Kidney tubule cell (primary cell): ENCODE measurements at regions not wholly inside any gene's neighbourhood (a gene's known extent, or its start where the extent isn't known, plus 50 kb on each side); places are given as distances from the start of the nearest gene placed in this dataset.
A peak's percentile ranks its signal among the peaks of the same experiment; 100 is the strongest.
"Not testable (repeated sequence)": the region's sequence is repeated elsewhere in the genome, so short reads cannot be mapped to it uniquely, and the experiment has no call there.

Experiments used
- DNase-seq: peaks from one replicate; pipeline ENCODE4 v3.0.0-alpha.2; 2018; ENCODE audit warnings: low spot score

- no peak for DNase-seq
Measured at GRCh38 chrX:19172741-19173140, 50.5 kb upstream of the ADGRG2 start.

- DNase-seq = peak; percentile 73
Measured at GRCh38 chrX:19174401-19175025, 52.2 kb upstream of the ADGRG2 start.

GRCh38 chrX:19176901-19177630 lies 54.8 kb upstream of the ADGRG2 start:
- DNase-seq = no peak

- peak; percentile 75 for DNase-seq
Measured at GRCh38 chrX:19177721-19178120, 55.5 kb upstream of the ADGRG2 start.

- no peak for DNase-seq
Measured at GRCh38 chrX:19178402-19178801, 56.1 kb upstream of the ADGRG2 start.

GRCh38 chrX:19179389-19179788 lies 57.1 kb upstream of the ADGRG2 start:
- DNase-seq = no peak

GRCh38 chrX:19181345-19181744 lies 59.1 kb upstream of the ADGRG2 start:
- DNase-seq = no peak

- DNase-seq = no peak
Measured at GRCh38 chrX:19182785-19183184, 60.5 kb upstream of the ADGRG2 start.

- no peak for DNase-seq
Measured at GRCh38 chrX:19183761-19184477, 61.7 kb upstream of the ADGRG2 start.

- DNase-seq = no peak
Measured at GRCh38 chrX:19188566-19188965, 66.3 kb upstream of the ADGRG2 start.

- no peak for DNase-seq
Measured at GRCh38 chrX:19190902-19191301, 68.6 kb upstream of the ADGRG2 start.

GRCh38 chrX:19193565-19193964 lies 71.3 kb upstream of the ADGRG2 start:
- no peak for DNase-seq

- no peak for DNase-seq
Measured at GRCh38 chrX:19194285-19195242, 72.3 kb upstream of the ADGRG2 start.

- no peak for DNase-seq
Measured at GRCh38 chrX:19195243-19195610, 73.0 kb upstream of the ADGRG2 start.

GRCh38 chrX:19198473-19198872 lies 76.2 kb upstream of the ADGRG2 start:
- DNase-seq = no peak

GRCh38 chrX:19202171-19202570 lies 79.9 kb upstream of the ADGRG2 start:
- no peak for DNase-seq

GRCh38 chrX:19204636-19205035 lies 82.4 kb upstream of the ADGRG2 start:
- no peak for DNase-seq

GRCh38 chrX:19212037-19212436 lies 89.8 kb upstream of the ADGRG2 start:
- DNase-seq = no peak

- no peak for DNase-seq
Measured at GRCh38 chrX:19213610-19214152, 91.4 kb upstream of the ADGRG2 start.

- DNase-seq = no peak
Measured at GRCh38 chrX:19214311-19214710, 92.0 kb upstream of the ADGRG2 start.

- DNase-seq = peak; percentile 31
Measured at GRCh38 chrX:19225909-19226308, 103.6 kb upstream of the ADGRG2 start.

- not testable (repeated sequence) for DNase-seq
Measured at GRCh38 chrX:19229896-19230295, 107.6 kb upstream of the ADGRG2 start.
